ENCODE measurements at regions not wholly inside any gene's neighbourhood (a gene's known extent, or its start where the extent isn't known, plus 50 kb on each side); places are given as distances from the start of the nearest gene placed in this dataset.

- no peak for DNase-seq (ENCODE audit: low spot score)
- no peaks in the 10 kb centered on the region for H3K4me1 ChIP-seq (ENCODE audit: control insufficient read depth in 4 of 4, insufficient read depth in 4 of 4, low read length in 3 of 4)
- no peak overlapping the region for H3K27ac ChIP-seq (ENCODE audit: low read depth in 1 of 2, low read length in 2 of 2)
- H3K4me3 ChIP-seq (ENCODE audit: low read depth in 1 of 3, low read length in 3 of 3) = no peak overlapping the region
- no peak overlapping the region for H3K9ac ChIP-seq (ENCODE audit: low read depth in 1 of 2, low read length in 2 of 2)
- no peaks in the 10 kb centered on the region for H3K9me3 ChIP-seq (ENCODE audit: control insufficient read depth in 4 of 4, low read length in 3 of 4)
- TF ChIP-seq MAX (IDR thresholded peaks at IDR 0.05) = no peak
- TF ChIP-seq RAD21 (IDR thresholded peaks at IDR 0.05) = no peak
- no peak for TF ChIP-seq NR2F2 (IDR thresholded peaks at IDR 0.05)
- no peak for TF ChIP-seq SP1 (IDR thresholded peaks at IDR 0.05)
- no peak for TF ChIP-seq CTCF (IDR thresholded peaks at IDR 0.05; ENCODE audit: low read depth, low read length, missing input control)
- no peak for TF ChIP-seq TAF1 (conservative IDR thresholded peaks at IDR 0.05)
- no peak for TF ChIP-seq FOXA1 (IDR thresholded peaks at IDR 0.05)
- TF ChIP-seq GABPA (IDR thresholded peaks at IDR 0.05 in 1 of 2, conservative IDR thresholded peaks at IDR 0.05 in 1 of 2) = no peak
- TF ChIP-seq RXRA (IDR thresholded peaks at IDR 0.05) = no peak
- no peak for TF ChIP-seq ZBTB33 (IDR thresholded peaks at IDR 0.05)
- no peak for TF ChIP-seq ATF3 (IDR thresholded peaks at IDR 0.05)
- TF ChIP-seq YY1 (IDR thresholded peaks at IDR 0.05) = no peak
- no peak for TF ChIP-seq HNF4A (conservative IDR thresholded peaks at IDR 0.05)
- TF ChIP-seq EGR1 (IDR thresholded peaks at IDR 0.05; ENCODE audit: low read depth in 2 of 2) = no peak
- 78% methylated on average over 5 of the region's 5 CpGs for WGBS
- no peaks in the 10 kb centered on the region for H3K36me3 ChIP-seq (ENCODE audit: control insufficient read depth in 4 of 4, insufficient read depth in 3 of 4, low read depth in 1 of 4, low read length in 3 of 4)
- H3K27me3 ChIP-seq (ENCODE audit: control insufficient read depth in 4 of 4, insufficient read depth in 4 of 4, low read length in 3 of 4) = peaks cover 0 to 6% (median 0%) of the 10 kb centered on the region in 4 donors
These were observed 284.2 kb upstream of the POU3F1 start for GRCh38 chr1:38330799-38331198.

- Histone ChIP-seq H3K27me3 (ENCODE audit: control insufficient read depth in 4 of 4, insufficient read depth in 4 of 4, low read length in 3 of 4) (peaks cover 0 to 6% (median 0%) of the 10 kb centered on the region in 4 donors), H3K9ac (ENCODE audit: low read depth in 1 of 2, low read length in 2 of 2) (no peak overlapping the region), H3K4me3 (ENCODE audit: low read depth in 1 of 3, low read length in 3 of 3) (no peak overlapping the region), H3K9me3 (ENCODE audit: control insufficient read depth in 4 of 4, low read length in 3 of 4) (peaks cover 0 to 4% (median 3%) of the 10 kb centered on the region in 4 donors), H3K4me1 (ENCODE audit: control insufficient read depth in 4 of 4, insufficient read depth in 4 of 4, low read length in 3 of 4) (no peaks in the 10 kb centered on the region), H3K36me3 (ENCODE audit: control insufficient read depth in 4 of 4, insufficient read depth in 3 of 4, low read depth in 1 of 4, low read length in 3 of 4) (no peaks in the 10 kb centered on the region), H3K27ac (ENCODE audit: low read depth in 1 of 2, low read length in 2 of 2) (no peak overlapping the region)
- WGBS = 43% methylated on average over 2 of the region's 2 CpGs
- no peak for DNase-seq (ENCODE audit: low spot score)
- TF ChIP-seq MAX (IDR thresholded peaks at IDR 0.05) (no peak), RAD21 (IDR thresholded peaks at IDR 0.05) (no peak), REST (IDR thresholded peaks at IDR 0.05) (no peak), SP1 (IDR thresholded peaks at IDR 0.05) (no peak), FOXA1 (IDR thresholded peaks at IDR 0.05) (no peak), GABPA (IDR thresholded peaks at IDR 0.05 in 1 of 2, conservative IDR thresholded peaks at IDR 0.05 in 1 of 2) (no peak), ZBTB33 (IDR thresholded peaks at IDR 0.05) (no peak), EGR1 (IDR thresholded peaks at IDR 0.05; ENCODE audit: low read depth in 2 of 2) (no peak), HNF4A (conservative IDR thresholded peaks at IDR 0.05) (no peak), NR2F2 (IDR thresholded peaks at IDR 0.05) (no peak), CTCF (IDR thresholded peaks at IDR 0.05; ENCODE audit: low read depth, low read length, missing input control) (no peak), RXRA (IDR thresholded peaks at IDR 0.05) (no peak), JUND (IDR thresholded peaks at IDR 0.05) (no peak)
These were observed 283.1 kb upstream of the POU3F1 start for GRCh38 chr1:38329644-38330043.

All from liver (tissue), 8 donors.